LNCaP clone FGC (cell line): ENCODE measurements at regions not wholly inside any gene's neighbourhood (a gene's known extent, or its start where the extent isn't known, plus 50 kb on each side); places are given as distances from the start of the nearest gene placed in this dataset.

ENCODE experiments used
- DNase-seq: peaks from one replicate; pipeline ENCODE4 v3.0.0-alpha.2; 2011; ENCODE audit warnings: low read depth
- H3K4me3 ChIP-seq: 2 replicates; pipeline ENCODE4 v1.5.1; 2011; ENCODE audit warnings: mild to moderate bottlenecking, low read depth, low read length, control low read depth
- TF ChIP-seq, protein P1 (sequence below): IDR thresholded peaks from 2 replicates; pipeline ENCODE4 v1.5.1; 2012; ENCODE audit warnings: mild to moderate bottlenecking; ENCODE audit not compliant: control insufficient read depth, insufficient read depth; ENCODE audit errors: extremely low read depth

DNA sequence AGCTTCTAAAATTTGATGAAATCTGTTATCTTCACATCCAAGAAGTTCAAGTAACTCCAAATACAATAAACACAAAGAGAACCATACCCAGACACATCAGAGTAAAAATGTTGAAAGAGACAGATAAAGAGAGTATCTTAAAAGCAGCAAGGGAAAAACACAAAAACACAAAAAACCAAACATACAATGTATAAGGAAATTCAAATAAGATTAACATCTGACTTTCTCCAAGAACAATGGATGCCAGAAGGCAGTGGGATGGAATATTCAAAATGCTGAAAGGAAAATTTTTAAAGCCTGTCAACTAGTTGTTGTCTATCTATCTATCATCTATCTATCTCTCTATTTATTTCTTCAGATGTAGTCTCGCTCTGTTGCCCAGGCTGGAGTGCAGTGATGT is 72.4 kb upstream of the MKLN1 start:
- DNase-seq, result no peak
- H3K4me3 ChIP-seq, result no peak overlapping the region
- TF ChIP-seq, protein P1, sequence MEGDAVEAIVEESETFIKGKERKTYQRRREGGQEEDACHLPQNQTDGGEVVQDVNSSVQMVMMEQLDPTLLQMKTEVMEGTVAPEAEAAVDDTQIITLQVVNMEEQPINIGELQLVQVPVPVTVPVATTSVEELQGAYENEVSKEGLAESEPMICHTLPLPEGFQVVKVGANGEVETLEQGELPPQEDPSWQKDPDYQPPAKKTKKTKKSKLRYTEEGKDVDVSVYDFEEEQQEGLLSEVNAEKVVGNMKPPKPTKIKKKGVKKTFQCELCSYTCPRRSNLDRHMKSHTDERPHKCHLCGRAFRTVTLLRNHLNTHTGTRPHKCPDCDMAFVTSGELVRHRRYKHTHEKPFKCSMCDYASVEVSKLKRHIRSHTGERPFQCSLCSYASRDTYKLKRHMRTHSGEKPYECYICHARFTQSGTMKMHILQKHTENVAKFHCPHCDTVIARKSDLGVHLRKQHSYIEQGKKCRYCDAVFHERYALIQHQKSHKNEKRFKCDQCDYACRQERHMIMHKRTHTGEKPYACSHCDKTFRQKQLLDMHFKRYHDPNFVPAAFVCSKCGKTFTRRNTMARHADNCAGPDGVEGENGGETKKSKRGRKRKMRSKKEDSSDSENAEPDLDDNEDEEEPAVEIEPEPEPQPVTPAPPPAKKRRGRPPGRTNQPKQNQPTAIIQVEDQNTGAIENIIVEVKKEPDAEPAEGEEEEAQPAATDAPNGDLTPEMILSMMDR, result no peak

DNA sequence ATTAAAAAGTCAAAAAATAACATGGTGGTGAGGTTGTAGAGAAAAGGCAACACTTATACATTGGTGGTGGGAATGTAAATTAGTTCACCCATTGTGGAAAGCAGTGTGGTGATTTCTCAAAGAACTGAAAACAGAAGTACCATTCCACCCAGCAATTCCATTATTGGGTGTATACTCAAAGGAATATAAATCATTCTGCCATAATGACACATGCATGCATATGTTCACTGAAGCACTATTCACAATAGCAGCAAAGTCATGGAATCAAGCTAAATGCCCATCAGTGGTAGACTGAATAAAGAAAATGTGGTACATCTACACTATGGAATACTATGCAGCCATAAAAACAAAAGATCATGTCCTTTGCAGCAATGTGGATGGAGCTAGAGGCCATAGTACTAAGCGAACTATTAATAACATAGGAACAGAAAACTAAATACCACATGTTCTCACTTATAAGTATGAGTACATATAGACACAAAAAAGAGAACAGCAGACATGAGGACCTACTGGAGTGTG is 66.1 kb upstream of the MKLN1 start:
- TF ChIP-seq, protein P1, result no peak
- no peak for DNase-seq
- H3K4me3 ChIP-seq, result no peak overlapping the region

DNA sequence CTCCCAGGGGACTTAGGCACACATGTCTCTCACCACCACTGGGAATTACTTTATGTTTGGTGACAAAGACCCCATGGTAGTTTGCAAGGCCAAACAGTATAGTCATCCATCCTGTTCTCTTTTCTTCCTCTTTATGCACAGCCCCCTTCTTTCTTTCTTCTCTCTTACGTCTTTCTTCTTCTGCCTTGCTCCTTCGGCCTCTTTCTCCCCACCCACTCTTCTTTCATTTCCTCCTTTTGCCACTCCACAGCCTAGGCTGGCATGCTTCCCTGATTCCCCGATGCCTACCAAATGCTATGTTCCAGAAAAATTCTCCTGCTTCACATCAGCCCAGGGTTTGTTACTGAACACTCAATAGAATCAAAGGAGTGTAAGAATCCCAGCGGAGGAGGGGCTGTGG is 62.4 kb upstream of the MKLN1 start:
- DNase-seq, result no peak
- no peak overlapping the region for H3K4me3 ChIP-seq
- TF ChIP-seq, protein P1, result no peak

DNA sequence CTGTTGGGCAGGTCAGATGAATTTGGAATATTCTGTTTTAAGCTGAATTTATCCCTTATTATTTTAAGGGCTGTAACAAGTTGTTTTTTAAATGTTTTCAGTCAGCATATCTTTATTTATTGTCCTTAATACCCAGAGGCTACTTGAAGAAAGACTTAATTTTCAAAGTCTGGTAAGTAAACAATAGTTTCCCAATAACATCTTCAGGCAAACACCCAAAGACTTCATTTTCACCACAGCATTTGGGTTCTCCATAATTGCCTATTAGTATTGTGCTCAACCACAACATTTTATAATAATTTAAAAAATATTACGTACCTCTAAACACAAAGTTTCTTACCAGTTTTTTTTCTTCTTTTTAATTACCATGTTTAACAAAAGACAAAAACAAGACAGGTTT is 60.0 kb upstream of the MKLN1 start:
- DNase-seq, result no peak
- TF ChIP-seq, protein P1, result no peak
- H3K4me3 ChIP-seq, result no peak overlapping the region

DNA sequence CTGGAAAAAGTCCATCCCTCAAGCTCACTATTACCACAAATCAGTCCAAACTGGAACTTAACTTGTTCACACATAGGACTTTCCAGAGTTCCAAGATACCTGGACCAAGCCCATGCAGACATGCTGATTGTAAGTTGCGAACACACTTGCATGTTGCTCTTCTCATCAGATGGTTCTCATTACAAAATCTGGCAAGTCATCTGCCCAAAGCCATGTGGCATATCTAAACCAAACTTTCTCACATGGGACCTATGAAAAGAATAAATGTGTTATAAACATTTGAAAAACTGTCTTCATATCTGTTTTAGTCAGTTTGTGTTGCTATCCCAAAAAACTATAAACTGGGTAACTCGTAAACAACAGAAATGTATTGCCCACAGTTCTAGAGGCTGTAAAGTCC is 58.8 kb upstream of the MKLN1 start:
- no peak overlapping the region for H3K4me3 ChIP-seq
- DNase-seq, result no peak
- TF ChIP-seq, protein P1, result no peak

DNA sequence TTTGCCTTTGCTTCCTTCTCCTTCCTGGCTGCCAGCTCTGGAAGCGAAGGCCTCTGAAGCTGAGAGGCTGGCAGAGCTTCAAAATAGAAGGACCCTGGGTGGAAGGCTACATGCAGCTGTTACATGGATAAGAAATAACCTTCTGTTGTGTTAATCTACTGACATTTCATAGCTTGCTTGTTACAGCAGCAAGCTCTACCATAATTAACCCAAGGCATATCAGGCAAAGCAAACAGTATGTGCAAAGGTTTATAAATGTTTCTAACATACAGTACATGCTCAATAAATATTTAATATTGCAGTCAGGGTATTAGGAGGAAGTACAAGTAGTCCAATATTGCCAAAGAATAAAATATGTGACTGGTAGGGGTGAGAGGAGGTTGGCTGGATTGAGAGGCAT is 55.6 kb upstream of the MKLN1 start:
- no peak overlapping the region for H3K4me3 ChIP-seq
- DNase-seq, result no peak
- TF ChIP-seq, protein P1, result no peak

DNA sequence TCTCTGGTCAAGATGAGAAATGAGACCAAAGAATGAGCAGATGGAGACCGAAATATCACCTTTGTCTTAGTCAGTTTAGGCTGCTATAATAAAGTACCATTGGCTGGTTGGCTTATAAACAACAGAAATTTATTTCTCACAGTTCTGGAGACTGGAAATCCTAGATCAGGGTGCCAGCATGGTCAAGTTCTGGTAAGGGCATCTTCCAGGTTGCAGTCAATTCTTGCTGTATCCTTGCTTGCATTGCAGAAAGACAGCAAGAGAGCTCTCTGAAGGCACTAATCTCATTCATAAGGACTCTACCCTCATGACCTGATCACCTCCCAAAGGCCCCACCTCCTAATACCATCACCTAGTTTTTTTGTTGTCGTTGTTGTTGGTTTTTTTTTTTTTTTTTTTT is 52.7 kb upstream of the MKLN1 start:
- TF ChIP-seq, protein P1, result no peak
- H3K4me3 ChIP-seq, result no peak overlapping the region
- no peak for DNase-seq
